GM18499 (cell line): ENCODE measurements at regions not wholly inside any gene's neighbourhood (a gene's known extent, or its start where the extent isn't known, plus 50 kb on each side); places are given as distances from the start of the nearest gene placed in this dataset.

Experiments used
- ATAC-seq: cut with Tn5 transposase; IDR thresholded peaks from one replicate; pipeline ENCODE4 v1.9.1; 2021; ENCODE audit warnings: moderate number of reproducible peaks; ENCODE audit not compliant: insufficient read depth, unreplicated experiment

DNA sequence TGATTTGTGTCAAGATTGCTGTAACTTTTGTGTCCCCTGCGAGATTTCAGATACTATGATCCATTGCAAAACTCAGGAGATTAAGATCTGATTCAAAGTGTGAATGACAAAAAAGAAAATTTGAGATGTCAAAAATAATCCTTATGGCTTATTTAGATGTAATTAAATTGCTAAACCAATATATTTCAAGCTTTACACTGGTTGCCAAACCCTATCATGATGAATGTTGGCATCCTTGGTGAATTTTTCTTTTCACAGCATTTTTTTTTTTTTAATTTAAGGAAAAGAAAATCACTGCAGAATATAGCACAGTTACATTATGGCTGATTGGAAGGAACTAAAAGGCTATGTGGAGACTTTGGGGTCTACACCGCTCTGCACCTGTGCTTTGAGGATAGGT is 133.5 kb upstream of the PITRM1 start:
- ATAC-seq: no peak

GRCh38 chr10:3295582-3296151 is 123.1 kb upstream of the PITRM1 start:
- ATAC-seq: no peak

DNA sequence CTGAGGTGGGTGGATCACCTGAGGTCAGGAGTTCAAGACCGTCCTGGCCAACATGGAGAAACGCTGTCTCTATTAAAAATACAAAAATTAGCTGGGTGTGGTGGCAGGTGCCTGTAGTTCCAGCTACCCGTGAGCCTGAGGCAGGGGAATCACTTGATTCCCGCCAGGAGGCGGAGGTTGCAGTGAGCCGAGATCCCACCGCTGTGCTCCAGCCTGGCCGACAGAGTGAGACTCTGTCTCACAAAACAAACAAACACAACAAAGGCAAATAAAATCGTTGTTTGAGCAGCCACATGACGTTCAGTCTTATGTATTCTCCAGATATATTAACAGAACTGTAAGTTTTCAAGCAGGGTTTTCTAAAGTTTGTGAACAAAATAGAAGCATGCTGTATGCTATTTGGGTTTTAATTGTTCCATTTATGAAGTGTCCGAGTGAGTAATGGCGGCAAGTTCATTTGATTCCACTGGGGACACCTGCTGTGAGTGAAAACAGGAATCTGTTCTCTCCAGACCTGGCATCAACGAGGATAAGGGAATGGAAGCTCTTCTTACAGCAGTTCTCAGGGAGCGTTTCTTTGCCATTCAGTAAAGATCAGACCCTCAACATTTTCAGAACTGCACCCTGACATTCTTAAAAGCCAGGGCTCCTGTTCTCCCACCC is 122.5 kb upstream of the PITRM1 start:
- ATAC-seq: no peak

GRCh38 chr10:3293581-3294431 is 121.2 kb upstream of the PITRM1 start:
- no peak for ATAC-seq

DNA sequence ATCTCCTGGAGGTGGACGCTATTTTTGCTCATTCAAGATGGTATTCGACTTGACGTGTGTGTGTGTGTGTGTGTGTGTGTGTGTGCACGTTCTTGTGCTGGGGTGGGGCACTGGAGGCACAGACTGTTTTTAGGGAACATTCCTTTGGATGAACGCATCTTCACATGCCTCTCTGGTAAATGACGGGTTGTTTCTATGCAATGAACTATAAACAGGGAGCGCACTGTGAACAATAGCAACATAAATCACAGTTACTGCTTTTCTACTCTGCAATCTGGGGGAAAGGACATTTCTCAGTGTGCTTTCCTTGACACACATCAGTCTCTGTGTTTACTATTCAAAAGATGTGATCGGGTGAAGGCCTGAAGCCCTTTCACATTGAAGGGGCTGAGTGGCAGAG is 120.1 kb upstream of the PITRM1 start:
- no peak for ATAC-seq

- no peak for ATAC-seq
Observed at GRCh38 chr10:3290550-3290949, 118.0 kb upstream of the PITRM1 start.

GRCh38 chr10:3287572-3288445 is 115.2 kb upstream of the PITRM1 start:
- ATAC-seq: no peak

DNA sequence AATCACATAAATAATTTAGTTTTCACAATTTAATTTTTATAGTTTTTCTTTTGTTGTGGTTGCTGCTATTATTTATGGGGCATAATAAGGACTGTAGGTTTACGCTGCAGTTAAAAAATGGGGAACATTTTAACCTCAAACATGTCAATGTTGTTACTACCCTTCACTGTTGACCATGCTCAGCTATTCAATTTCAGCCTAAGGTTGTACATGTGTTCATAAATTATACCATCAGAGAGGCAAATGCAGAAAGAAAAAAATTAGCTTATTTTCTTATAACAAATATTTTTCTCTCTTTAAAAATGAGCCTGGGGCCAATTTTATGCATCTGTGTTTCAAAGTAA is 110.1 kb upstream of the PITRM1 start:
- ATAC-seq: no peak

- ATAC-seq: no peak
Observed at GRCh38 chr10:3281941-3282673, 109.5 kb upstream of the PITRM1 start.

- ATAC-seq: no peak
Observed at GRCh38 chr10:3278771-3279170, 106.2 kb upstream of the PITRM1 start.

DNA sequence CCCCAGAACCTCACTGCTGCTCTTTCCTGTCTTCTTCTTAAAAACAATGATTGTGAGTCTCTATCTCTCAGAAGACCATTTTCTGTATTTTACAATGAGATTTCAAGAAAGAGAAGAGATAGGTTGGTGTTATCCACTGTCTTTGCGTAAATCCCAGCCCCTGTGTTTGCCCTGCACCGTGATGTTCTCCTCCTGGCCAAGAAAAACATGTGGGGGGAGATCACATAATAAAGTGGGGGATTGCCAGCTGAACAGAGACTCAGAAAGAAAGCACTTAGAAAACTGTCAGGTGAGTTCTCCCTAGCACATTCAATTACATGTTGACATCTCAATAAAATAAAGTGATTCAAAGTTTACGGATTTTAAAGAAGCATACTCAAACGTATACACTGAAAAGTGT is 105.0 kb upstream of the PITRM1 start:
- no peak for ATAC-seq

- ATAC-seq: no peak
Observed at GRCh38 chr10:3274414-3274813, 101.8 kb upstream of the PITRM1 start.

DNA sequence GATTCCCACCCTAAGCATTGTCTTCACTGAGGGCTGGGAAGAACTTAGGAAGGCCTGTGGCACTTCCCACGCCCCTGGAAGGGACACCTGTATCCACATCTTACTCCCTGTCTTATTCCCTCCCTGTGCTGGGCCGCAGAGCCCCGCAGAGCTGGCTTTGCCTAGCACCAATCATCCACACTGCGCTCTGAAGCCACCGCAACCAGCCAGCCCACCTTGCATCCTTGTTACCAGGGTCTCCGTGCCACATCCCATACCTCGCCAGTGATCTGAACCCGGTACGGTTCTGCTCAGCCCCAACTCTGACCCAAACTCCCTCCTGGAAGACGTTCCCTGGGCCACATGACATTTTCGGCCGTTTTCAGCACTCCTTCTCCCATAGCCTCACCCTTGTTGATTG is 101.4 kb upstream of the PITRM1 start:
- no peak for ATAC-seq

GRCh38 chr10:3272300-3272699 is 99.7 kb upstream of the PITRM1 start:
- ATAC-seq: no peak

DNA sequence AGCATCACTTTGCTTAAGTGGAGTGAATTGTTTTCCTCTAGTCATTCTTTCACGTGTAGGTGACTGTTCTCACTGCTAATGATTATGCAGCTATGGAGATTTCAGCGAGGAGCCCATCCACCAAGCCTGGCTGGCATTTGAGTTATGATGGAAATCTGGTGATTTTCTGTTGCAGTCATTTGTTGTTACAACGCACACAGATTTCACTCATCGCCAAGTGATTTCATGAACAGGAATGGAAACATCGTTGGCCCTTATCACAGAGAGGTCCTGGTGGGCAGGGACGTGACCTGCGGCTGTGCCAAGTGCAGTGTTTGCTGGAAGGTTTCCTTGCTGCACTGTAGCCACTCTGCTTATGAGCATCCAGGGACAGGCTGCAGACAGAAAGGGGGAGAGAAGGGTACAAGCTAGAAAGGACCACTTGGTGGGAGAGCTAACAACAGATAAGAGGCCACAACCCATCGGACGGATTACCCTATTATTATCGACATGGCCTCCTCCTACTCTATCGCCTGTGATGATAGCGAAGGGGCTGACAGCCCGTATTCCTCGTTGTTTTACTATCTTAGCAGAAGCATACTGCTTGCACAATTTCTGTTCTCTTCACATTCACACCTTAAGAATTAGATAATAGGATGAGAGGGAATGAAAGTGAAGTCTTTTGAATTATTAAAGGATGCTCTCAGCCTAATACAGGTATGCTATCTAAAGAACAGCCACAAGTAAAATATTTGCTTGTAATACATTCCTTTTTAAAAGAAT is 99.0 kb upstream of the PITRM1 start:
- ATAC-seq: no peak

- no peak for ATAC-seq
Observed at GRCh38 chr10:3270577-3271316, 98.2 kb upstream of the PITRM1 start.

DNA sequence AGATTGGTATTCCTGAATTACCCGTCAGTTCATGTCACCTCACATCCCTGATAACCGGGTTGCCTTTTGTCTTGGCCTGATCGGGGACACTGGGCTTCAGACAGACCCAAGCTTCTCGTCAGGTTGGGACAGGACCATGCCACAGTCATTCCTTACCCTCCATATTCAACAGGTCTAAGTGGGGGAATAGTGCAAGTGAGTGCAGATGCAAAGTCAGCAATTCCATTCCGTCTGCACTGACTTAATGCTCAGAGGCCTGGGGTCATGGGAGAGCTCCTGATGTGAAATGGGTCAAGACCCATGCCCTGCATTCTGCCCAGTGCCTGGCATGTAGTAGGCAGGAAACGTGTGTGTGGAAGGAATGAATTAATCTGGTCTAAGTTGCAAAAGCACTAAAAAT is 95.4 kb upstream of the PITRM1 start:
- no peak for ATAC-seq

- no peak for ATAC-seq
Observed at GRCh38 chr10:3265088-3265487, 92.5 kb upstream of the PITRM1 start.
